Stomach (tissue), 4 donors: ENCODE measurements at regions not wholly inside any gene's neighbourhood (a gene's known extent, or its start where the extent isn't known, plus 50 kb on each side); places are given as distances from the start of the nearest gene placed in this dataset.

Experiments
- CTCF ChIP-seq, 7 experiments: fragments of 450-650 bp in 4 of 7; fragments of 200-600 bp in 3 of 7; sonication (generic) in 3 of 7; IDR thresholded peaks; one replicate each; pipeline ENCODE4 v1.5.1; 2016 to 2019; ENCODE audit warnings: antibody characterized with exemption in 7 of 7, control low read depth in 2 of 7, mild to moderate bottlenecking in 1 of 7
- POLR2A ChIP-seq, 4 donors: fragments of 450-650 bp; IDR thresholded peaks; one replicate each; pipeline ENCODE4 v1.6.1; 2016; ENCODE audit warnings: antibody characterized with exemption in 4 of 4, control low read depth in 2 of 4, mild to moderate bottlenecking in 1 of 4, moderate library complexity in 1 of 4
- POLR2AphosphoS5 ChIP-seq, 3 donors: sonication (generic); formaldehyde crosslinking; IDR thresholded peaks; one replicate each; pipeline ENCODE4 v1.6.1; 2016; ENCODE audit warnings: antibody characterized with exemption in 3 of 3

GRCh38 chr13:58455094-58455493 lies 823.5 kb downstream of the PCDH17 start:
- no peak for TF ChIP-seq CTCF (IDR thresholded peaks at IDR 0.05)
- no peak for TF ChIP-seq POLR2A (IDR thresholded peaks at IDR 0.05)
- TF ChIP-seq POLR2AphosphoS5 (IDR thresholded peaks at IDR 0.05) = no peak
